ENCODE measurements at regions not wholly inside any gene's neighbourhood (a gene's known extent, or its start where the extent isn't known, plus 50 kb on each side); places are given as distances from the start of the nearest gene placed in this dataset.

DNA sequence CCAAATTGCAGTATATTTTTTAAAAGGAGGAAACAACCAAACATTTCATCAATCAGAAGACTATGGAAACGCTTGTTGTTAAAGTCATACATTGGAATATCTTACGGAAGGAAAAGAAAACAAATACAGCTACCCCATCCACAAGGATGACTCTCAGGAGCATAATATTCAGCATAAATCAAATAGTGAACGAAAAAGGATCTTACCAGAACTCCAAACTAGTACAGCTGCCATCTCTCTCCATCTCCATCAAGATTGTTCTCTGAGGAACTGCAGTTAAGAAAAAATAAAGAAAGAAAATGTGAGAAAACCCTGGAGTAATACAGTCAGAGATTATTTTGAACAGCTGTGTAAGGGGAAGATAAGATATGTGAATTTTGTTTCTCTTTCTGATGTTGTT lies 299.8 kb upstream of the CNTN5 start:
- Histone ChIP-seq H2AFZ (ENCODE audit: low read length) (no peak overlapping the region), H3K4ac (ENCODE audit: low read depth, low read length) (no peak overlapping the region), H3K56ac (ENCODE audit: insufficient read length, low read depth, low read length) (no peak overlapping the region), H3K4me1 (ENCODE audit: insufficient read depth, low read length) (no peaks in the 10 kb centered on the region; the same call in 1 of the 2 replicates), H3K23ac (ENCODE audit: insufficient read length, low read depth, low read length) (no peak overlapping the region), H3K79me1 (ENCODE audit: insufficient read depth, low read depth, low read length, poor library complexity, severe bottlenecking) (no peaks in the 10 kb centered on the region), H3K9ac (ENCODE audit: extremely low read depth, insufficient read length, low read length) (no peak overlapping the region), H3K27me3 (ENCODE audit: insufficient read depth, low read length) (no peaks in the 10 kb centered on the region), H3K27ac (ENCODE audit: insufficient read length, low read depth, low read length) (no peak overlapping the region), H3K23me2 (ENCODE audit: insufficient read length, low read depth, low read length, poor library complexity, severe bottlenecking) (no peaks in the 10 kb centered on the region), H4K8ac (replicated peaks; ENCODE audit: insufficient read length, low read depth, low read length) (no peak overlapping the region), H2BK120ac (ENCODE audit: low read depth, low read length, poor library complexity, severe bottlenecking) (no peak overlapping the region), H3K4me2 (ENCODE audit: insufficient read depth, insufficient read length, low read length) (no peak overlapping the region), H4K91ac (ENCODE audit: insufficient read length, low read depth, low read length) (no peak overlapping the region), H3K14ac (ENCODE audit: insufficient read depth, low read length) (no peak overlapping the region), H2BK12ac (ENCODE audit: insufficient read length, low read depth, low read length) (no peak overlapping the region), H4K5ac (ENCODE audit: insufficient read length, low read depth, low read length) (no peak overlapping the region), H4K20me1 (ENCODE audit: control insufficient read depth, insufficient read depth, insufficient read length) (no peaks in the 10 kb centered on the region), H2BK20ac (ENCODE audit: low read depth, low read length, poor library complexity, severe bottlenecking) (no peak overlapping the region), H3K79me2 (ENCODE audit: insufficient read depth, low read length) (no peaks in the 10 kb centered on the region), H3T11ph (ENCODE audit: low read length) (no peak overlapping the region), H2BK5ac (ENCODE audit: insufficient read length, low read length) (no peak overlapping the region), H2BK15ac (ENCODE audit: low read depth, low read length) (no peak overlapping the region), H2AK5ac (ENCODE audit: insufficient read length, low read length) (no peak overlapping the region), H3K18ac (ENCODE audit: insufficient read length, low read depth, low read length) (no peak overlapping the region), H3K9me3 (ENCODE audit: control insufficient read depth, low read depth, low read length) (no peaks in the 10 kb centered on the region)
- Mint-ChIP-seq H3K9me3 (peaks cover 4 to 8% of the 10 kb centered on the region in 2 experiments; a peak in 4 of 5 replicates), H3K27me3 (ENCODE audit: low read depth) (no peaks in the 10 kb centered on the region), H3K4me1 (0 out of 4 replicates have a peak, but pooled peaks cover 0 to 2% of the 10 kb centered on the region in 2 experiments), H3K27ac (no peak overlapping the region; a peak in 1 of 7 replicates), H3K36me3 (ENCODE audit: insufficient read depth in 1 of 3, low read depth in 3 of 3) (0 out of 7 replicates have a peak, but pooled peaks cover 0 to 6% (median 0%) of the 10 kb centered on the region in 3 experiments), H3K4me3 (no peak overlapping the region)
- TF ChIP-seq, protein P1, sequence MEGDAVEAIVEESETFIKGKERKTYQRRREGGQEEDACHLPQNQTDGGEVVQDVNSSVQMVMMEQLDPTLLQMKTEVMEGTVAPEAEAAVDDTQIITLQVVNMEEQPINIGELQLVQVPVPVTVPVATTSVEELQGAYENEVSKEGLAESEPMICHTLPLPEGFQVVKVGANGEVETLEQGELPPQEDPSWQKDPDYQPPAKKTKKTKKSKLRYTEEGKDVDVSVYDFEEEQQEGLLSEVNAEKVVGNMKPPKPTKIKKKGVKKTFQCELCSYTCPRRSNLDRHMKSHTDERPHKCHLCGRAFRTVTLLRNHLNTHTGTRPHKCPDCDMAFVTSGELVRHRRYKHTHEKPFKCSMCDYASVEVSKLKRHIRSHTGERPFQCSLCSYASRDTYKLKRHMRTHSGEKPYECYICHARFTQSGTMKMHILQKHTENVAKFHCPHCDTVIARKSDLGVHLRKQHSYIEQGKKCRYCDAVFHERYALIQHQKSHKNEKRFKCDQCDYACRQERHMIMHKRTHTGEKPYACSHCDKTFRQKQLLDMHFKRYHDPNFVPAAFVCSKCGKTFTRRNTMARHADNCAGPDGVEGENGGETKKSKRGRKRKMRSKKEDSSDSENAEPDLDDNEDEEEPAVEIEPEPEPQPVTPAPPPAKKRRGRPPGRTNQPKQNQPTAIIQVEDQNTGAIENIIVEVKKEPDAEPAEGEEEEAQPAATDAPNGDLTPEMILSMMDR (conservative IDR thresholded peaks at IDR 0.05): no peak
- no peak for DNase-seq
- WGBS (ENCODE audit: extremely low coverage, insufficient read length, low lambda C conversion rate): no CpG with 5 or more reads among the region's 3 CpGs
